ENCODE measurements at regions not wholly inside any gene's neighbourhood (a gene's known extent, or its start where the extent isn't known, plus 50 kb on each side); places are given as distances from the start of the nearest gene placed in this dataset.
"Not testable (repeated sequence)": the region's sequence is repeated elsewhere in the genome, so short reads cannot be mapped to it uniquely, and the experiment has no call there.

GRCh38 chr2:58691041-58691440 is 449.9 kb upstream of the FANCL start:
- TF ChIP-seq CTCF, POLR2A (IDR thresholded peaks at IDR 0.05): not testable (repeated sequence)

Measured in Peyer's patch (tissue), 4 donors.